ENCODE measurements at regions not wholly inside any gene's neighbourhood (a gene's known extent, or its start where the extent isn't known, plus 50 kb on each side); places are given as distances from the start of the nearest gene placed in this dataset.

- TF ChIP-seq, protein P1, sequence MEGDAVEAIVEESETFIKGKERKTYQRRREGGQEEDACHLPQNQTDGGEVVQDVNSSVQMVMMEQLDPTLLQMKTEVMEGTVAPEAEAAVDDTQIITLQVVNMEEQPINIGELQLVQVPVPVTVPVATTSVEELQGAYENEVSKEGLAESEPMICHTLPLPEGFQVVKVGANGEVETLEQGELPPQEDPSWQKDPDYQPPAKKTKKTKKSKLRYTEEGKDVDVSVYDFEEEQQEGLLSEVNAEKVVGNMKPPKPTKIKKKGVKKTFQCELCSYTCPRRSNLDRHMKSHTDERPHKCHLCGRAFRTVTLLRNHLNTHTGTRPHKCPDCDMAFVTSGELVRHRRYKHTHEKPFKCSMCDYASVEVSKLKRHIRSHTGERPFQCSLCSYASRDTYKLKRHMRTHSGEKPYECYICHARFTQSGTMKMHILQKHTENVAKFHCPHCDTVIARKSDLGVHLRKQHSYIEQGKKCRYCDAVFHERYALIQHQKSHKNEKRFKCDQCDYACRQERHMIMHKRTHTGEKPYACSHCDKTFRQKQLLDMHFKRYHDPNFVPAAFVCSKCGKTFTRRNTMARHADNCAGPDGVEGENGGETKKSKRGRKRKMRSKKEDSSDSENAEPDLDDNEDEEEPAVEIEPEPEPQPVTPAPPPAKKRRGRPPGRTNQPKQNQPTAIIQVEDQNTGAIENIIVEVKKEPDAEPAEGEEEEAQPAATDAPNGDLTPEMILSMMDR (conservative IDR thresholded peaks at IDR 0.05) = no peak
Observed at GRCh38 chr7:69516238-69516820, 81.9 kb upstream of the AUTS2 start.

GRCh38 chr7:69517985-69518704 lies 80.1 kb upstream of the AUTS2 start:
- TF ChIP-seq, protein P1 (conservative IDR thresholded peaks at IDR 0.05) = no peak
- no peak overlapping the region for H3K27ac ChIP-seq

More at GRCh38 chr7:69516238-69516820, 81.9 kb upstream of the AUTS2 start:
- H3K27ac ChIP-seq = no peak overlapping the region

- no peak overlapping the region for H3K27ac ChIP-seq
- TF ChIP-seq, protein P1 (conservative IDR thresholded peaks at IDR 0.05) = no peak
Observed at GRCh38 chr7:69518705-69519077, 79.6 kb upstream of the AUTS2 start.

- TF ChIP-seq, protein P1 (conservative IDR thresholded peaks at IDR 0.05) = no peak
- no peak overlapping the region for H3K27ac ChIP-seq
Observed at GRCh38 chr7:69526570-69526969, 71.7 kb upstream of the AUTS2 start.

DNA sequence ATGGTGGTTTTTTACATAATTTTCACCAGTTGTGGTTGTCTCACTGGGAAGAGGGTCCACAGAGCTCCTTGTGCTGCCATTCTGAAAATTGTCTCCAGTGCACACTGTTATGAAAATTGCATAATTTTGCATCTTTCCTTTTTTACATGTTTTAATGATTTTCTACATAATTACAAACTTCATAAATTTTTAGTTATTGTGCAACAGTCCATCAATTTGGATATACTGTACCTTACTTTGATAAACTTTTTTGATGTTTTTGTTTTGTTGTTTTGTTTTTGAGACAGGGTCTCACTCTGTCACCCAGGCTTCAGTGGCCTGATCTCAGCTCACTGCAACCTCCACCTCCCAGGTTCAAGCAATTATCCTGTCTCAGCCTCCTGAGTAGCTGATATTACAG lies 70.6 kb upstream of the AUTS2 start:
- H3K27ac ChIP-seq = no peak overlapping the region
- TF ChIP-seq, protein P1 (conservative IDR thresholded peaks at IDR 0.05) = no peak

DNA sequence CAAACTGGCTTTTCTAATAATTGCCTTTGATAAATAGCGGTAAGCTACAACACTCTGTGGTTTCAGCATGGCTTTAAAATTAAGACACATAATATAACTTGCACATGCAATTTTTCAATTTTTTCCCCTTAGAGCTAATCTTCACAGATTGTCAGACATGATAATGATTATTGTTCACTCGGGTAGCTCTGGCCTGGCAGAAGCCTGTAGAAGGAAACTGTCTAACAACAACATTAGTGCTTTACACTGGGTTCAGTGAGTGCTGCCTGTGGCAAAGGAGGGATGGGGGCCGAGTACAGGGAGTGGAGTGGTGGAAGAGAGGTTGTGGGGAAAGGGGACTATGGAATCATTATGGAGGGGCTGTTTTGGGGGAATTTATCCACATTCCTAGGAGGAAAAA lies 67.2 kb upstream of the AUTS2 start:
- TF ChIP-seq, protein P1 (conservative IDR thresholded peaks at IDR 0.05) = no peak
- H3K27ac ChIP-seq = no peak overlapping the region

DNA sequence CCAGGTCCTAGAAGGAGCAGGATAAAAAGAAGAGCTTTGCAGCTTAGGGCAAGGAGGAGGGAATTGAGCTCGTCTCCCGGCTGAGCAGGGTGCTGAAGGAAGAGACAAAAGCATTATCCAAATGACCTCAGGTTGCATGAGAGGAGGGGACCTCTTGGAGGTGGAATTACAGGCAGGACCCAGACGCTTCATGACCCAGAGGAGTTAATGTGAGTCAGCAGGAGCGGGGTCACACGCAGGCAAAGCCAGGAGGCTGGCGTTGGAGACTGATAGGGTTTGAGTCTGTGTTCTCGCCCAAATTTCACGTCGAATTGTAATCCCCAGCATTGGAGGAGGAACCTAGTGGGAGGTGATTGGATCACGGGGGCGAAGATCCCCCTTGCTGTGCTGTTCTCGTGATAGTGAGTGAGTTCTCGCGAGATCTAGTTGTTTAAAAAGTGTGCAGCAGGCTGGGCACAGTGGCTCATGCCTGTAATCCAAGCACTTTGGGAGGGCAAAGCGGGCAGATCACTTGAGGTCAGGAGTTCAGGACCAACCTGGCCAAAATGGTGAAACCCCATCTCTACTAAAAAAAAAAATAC lies 63.7 kb upstream of the AUTS2 start:
- TF ChIP-seq, protein P1 (conservative IDR thresholded peaks at IDR 0.05) = no peak
- H3K27ac ChIP-seq = no peak overlapping the region

Measured in VCaP (cell line).